ENCODE measurements at regions not wholly inside any gene's neighbourhood (a gene's known extent, or its start where the extent isn't known, plus 50 kb on each side); places are given as distances from the start of the nearest gene placed in this dataset.
"Not testable (repeated sequence)": the region's sequence is repeated elsewhere in the genome, so short reads cannot be mapped to it uniquely, and the experiment has no call there.

DNA sequence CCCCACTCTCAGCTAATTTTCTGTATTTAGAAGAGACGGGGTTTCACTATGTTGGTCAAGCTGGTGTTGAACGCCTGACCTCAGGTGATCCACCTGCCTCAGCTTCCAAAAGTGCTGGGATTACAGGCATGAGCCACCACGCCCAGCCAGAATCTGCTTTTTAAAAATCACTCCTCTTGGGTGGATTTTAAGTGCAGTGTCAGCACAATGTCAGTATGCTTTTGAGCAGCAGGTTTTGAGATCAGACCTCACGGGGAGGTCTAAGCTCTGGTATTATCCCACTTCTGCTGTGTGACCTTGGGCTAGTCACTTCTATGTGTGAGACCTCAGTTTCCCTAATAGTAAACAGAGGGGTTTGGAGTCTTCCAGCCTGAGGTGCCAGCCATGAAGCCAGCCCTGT lies 51.8 kb upstream of the GSC start:
- Histone ChIP-seq H3K36me3 (no peaks in the 10 kb centered on the region), H3K9me3 (no peaks in the 10 kb centered on the region), H3K27me3 (no peaks in the 10 kb centered on the region), H3K27ac (no peak overlapping the region), H3K4me1 (no peaks in the 10 kb centered on the region), H3K4me3 (no peak overlapping the region)
- ATAC-seq: no peak
- intact Hi-C loops (cut with DNase I): no loop called here
- DNase-seq: no peak
- TF ChIP-seq, protein P1, sequence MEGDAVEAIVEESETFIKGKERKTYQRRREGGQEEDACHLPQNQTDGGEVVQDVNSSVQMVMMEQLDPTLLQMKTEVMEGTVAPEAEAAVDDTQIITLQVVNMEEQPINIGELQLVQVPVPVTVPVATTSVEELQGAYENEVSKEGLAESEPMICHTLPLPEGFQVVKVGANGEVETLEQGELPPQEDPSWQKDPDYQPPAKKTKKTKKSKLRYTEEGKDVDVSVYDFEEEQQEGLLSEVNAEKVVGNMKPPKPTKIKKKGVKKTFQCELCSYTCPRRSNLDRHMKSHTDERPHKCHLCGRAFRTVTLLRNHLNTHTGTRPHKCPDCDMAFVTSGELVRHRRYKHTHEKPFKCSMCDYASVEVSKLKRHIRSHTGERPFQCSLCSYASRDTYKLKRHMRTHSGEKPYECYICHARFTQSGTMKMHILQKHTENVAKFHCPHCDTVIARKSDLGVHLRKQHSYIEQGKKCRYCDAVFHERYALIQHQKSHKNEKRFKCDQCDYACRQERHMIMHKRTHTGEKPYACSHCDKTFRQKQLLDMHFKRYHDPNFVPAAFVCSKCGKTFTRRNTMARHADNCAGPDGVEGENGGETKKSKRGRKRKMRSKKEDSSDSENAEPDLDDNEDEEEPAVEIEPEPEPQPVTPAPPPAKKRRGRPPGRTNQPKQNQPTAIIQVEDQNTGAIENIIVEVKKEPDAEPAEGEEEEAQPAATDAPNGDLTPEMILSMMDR (IDR thresholded peaks at IDR 0.05): no peak

DNA sequence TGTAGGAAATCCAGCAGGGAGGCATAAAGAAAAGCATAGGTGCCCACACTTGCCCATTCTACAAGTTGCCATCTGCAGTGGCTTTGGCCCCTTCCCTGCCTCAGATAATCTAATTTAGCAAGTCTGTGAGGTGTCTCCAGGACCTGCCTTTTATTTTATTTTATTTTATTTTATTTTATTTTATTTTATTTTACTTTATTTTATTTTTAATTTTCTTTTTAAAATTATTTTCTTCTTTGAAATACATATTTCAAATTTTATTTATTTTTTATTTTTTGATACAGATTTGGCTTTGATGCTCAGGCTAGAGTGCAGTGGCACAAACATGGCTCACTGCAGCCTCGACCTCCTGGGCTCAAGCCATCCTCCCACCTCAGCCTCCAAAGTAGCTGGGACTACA lies 51.0 kb upstream of the GSC start:
- H3K9me3 ChIP-seq; H3K36me3 ChIP-seq; H3K4me1 ChIP-seq; DNase-seq; H3K4me3 ChIP-seq; intact Hi-C loops (cut with DNase I); H3K27me3 ChIP-seq; H3K27ac ChIP-seq; ATAC-seq: not testable (repeated sequence)
